Activated CD4-positive, alpha-beta T cell treated with anti-CD3 and anti-CD28 coated beads for 24 hours (primary cell): ENCODE measurements at regions not wholly inside any gene's neighbourhood (a gene's known extent, or its start where the extent isn't known, plus 50 kb on each side); places are given as distances from the start of the nearest gene placed in this dataset.

Experiments
- DNase-seq, 2 donors: peaks; one replicate each; pipeline ENCODE4 v3.0.0-alpha.2; 2020; ENCODE audit warnings: low read depth in 2 of 2

DNA sequence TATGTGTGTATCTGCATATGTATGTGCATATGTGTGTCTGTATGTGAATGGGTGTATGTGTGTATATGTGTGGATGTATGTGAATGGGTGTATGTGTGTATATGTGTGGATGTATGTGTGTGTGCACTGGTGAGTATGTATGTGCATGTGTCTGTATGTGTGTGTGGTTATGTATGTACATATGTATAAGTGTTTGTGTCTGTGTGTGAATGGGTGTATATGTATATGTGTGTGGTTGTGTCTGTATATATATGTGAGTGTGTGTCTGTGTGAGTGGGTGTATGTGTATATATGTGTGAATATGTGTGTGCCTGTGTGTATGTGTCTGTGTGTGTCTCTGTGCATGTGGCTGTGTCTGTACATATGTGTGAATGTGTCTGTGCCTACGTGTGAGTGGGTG, 748.4 kb upstream of the HS6ST1 start:
- DNase-seq: no peak

DNA sequence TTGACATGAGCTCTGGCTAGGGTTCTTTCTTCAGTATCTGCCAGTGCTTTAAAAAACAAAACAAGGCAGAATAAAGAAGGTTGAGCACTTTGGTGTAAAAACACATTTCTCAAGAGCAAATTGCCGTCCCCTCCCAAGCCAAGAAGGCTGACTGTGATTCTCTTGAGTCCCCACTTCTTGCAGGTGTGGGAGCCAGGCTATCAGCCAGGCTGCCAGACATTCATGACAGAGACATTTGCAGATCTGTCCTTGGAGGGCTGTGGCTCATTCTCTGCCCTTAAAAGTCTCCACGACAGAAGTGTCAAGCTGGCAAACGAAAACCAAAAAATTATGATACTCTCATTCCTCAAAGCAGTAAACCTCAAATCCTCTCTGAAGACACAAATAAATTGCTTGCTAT, 749.3 kb upstream of the HS6ST1 start:
- DNase-seq: no peak

- DNase-seq: no peak
Measured at GRCh38 chr2:129068543-129068942, 749.9 kb upstream of the HS6ST1 start.

DNA sequence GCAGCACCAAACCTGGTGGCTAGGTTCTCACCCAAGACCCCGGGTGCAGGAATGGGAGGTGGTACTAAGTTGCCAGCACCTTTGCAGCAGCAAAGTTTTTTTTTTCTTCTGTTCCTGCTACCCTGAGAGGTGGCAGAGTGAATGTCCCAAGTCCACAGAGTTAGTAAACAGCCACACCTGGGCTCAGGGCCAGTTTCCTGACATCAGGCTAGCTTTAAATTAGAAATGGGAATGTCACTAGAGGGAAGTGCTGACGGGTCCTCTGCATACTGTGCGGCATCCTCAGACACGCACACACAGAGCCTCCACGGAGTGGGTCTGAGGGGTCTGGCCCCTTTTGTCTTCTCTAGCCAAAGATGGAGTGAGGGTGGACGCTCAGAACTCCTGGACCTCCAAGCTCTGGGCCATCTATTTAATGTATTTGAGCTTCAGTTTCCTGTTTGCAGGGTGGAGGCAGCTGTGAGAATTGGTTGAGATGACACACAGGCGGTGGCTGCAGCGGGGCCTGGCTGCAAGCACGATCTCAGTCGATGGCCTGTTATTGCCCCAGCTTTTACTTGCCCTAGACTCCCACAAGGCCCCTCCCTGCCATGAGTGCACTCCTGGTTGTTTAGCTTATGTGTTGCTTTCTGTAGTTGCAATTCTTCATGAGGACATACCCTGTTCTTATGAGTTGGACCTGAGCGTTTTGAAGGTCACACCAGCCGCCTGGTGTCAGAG, 751.4 kb upstream of the HS6ST1 start:
- DNase-seq: no peak

DNA sequence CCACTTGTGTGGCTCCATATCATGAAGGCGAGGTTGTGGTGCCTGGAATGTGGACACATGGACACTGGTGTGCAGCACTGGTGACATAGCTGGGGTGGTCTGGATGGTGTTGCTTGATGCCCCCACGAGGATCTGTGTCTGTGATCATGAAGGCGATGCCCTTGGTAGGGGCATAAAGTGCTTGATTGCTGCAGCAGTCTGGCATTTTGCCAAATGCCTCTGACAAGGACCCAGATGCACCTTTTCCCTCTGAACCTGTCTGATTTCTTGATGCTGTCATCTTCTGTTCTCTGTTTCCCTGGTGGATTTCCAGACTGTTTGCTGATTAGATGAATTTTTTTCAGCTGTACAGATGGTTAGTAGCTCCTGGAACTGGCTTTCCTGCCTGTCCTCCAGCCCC, 752.0 kb upstream of the HS6ST1 start:
- no peak for DNase-seq

- no peak for DNase-seq
Measured at GRCh38 chr2:129071531-129071930, 752.9 kb upstream of the HS6ST1 start.

- DNase-seq: no peak
Measured at GRCh38 chr2:129074298-129074920, 755.7 kb upstream of the HS6ST1 start.

- DNase-seq: no peak
Measured at GRCh38 chr2:129078548-129078947, 759.9 kb upstream of the HS6ST1 start.

DNA sequence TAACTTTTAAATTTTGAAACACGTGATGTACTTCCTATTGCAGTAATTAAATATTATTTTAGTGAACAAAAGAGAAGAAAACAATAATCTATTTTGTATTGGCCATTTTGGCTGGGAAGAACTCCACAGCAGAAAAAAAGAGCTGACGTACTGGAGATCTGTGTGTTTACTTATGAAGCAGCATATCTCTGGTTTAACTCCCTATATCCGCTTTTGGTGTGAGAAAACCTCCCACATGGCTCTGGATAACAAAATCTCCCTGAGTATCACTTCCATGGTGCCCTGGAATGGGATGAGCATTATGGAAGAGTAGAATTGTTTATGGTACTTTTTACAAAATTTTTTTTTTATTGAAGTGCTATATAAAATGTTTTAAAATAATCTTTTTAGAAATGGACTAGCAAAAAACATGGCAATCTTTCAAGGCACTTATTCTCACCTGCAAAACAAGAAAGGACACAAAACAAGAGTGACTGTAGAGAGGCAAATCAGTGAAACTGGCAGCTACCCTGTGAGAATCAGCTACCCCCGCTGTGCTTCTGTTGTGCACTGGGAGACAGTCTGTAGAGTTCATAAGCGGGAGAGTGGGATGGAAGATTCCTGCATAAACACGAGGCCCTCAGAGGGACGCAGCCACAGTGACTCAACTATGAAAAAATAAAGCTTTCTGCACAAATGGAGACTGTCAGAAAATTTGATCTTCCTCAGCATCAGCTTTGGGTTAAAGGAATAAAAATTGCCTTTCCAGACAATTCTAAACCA, 762.2 kb upstream of the HS6ST1 start:
- DNase-seq: no peak

GRCh38 chr2:129085386-129085785, 766.7 kb upstream of the HS6ST1 start:
- no peak for DNase-seq

DNA sequence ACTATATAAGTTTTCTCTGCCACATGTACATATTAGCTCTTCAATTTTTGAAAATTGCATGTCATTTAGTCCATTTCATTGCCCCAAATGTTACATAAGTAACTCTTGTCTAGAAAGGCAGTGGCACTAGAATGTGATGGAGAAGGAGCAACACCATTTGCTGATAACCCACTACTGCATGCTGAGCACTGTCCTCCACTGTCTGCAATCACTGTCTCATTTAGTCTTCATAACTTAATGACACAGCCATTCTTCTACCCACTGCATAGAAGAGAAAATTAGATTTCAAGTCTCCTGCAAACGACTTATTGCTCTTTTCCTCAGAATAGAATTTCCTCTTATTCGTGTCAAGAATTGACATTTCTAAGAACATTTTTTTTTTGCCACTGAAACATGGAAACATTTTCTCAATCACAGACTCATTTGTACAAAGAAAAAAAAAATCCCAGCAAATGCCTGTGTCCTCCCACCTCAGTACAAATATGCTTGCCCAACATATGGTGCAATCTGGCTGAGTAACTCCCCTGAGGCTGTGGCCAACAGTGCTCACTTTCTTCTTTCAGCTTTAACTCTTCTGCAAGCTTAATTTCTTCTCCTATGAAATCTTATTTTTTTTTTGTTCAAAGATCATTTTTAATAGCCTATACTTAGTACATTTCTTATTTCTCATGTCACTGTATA, 768.6 kb upstream of the HS6ST1 start:
- no peak for DNase-seq

- DNase-seq: no peak
Measured at GRCh38 chr2:129091620-129092019, 773.0 kb upstream of the HS6ST1 start.

DNA sequence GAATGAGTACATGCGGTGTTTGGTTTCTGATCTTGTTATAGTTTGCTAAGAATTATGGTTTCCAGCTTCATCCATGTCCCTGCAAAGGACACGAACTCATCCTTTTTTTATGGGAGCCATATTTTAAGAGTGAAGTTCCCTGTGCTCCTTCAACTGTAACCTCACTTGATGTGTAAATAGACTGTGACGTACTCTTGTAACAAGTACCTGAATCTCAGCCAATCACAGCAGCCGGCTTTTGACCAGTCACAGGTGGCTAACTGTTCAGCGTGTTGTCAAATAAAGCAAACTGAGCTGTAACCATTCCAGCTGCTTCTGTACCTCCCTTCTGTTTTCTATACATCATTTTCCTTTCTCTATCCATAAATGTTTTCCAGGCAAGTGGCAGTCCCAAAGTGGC, 774.3 kb upstream of the HS6ST1 start:
- no peak for DNase-seq

DNA sequence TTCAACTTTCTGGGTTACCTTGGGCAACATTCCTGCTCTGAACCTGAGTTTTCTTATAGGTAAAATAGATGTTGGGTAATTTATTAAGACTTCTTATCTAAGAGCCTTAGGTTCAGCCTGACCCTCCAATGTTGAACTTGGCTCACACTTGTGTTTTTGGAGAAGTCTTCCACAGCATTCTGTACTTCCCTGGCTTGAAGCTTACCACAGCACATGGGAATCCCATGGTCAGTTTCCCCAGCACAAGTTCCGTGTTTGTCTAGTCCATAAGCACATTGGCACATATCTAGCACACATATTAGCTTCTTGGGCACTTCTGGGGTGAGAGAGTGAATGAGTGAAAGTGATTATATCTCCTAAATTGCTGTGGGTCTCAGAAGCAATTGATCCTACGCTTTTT, 782.5 kb upstream of the HS6ST1 start:
- no peak for DNase-seq

GRCh38 chr2:129103936-129104878, 785.5 kb upstream of the HS6ST1 start:
- DNase-seq: no peak

DNA sequence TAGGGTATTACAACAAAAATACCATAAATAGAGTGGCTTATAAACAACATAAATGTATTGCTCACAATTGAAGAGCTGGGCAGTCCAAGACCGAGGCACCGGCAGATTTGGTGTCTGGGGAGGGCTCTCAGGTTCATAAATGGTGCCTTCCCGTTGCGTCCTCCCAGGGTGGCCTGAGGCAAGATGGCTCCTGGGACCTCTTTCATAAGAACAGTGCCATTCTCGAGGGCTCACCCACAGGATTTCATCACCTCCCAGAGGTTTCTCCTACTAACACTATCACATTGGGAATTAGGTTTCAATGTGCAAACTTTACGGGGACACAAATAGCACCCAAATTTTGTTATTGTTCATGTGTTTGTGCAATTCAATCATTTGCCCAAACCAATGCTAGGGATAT, 793.5 kb upstream of the HS6ST1 start:
- DNase-seq: no peak

DNA sequence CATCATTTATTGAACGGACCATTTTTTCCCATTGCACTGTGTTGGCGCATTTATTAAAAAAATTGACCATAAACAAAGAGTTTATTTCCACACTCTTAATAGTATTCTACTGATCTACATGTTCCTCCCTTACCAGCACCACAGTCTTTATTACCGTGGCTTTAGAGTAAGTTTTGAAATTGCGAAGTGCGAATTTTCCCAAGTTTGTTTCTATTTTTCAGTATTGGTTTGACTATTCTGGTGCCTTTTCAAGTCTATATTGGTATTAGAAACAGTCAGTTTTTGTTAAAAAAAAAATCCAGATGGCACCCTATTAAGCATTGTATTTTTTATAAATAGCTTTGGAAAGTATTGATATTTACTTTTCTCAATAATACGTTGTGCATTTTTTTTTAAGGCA, 795.1 kb upstream of the HS6ST1 start:
- DNase-seq: no peak

- DNase-seq: no peak
Measured at GRCh38 chr2:129117434-129117833, 798.8 kb upstream of the HS6ST1 start.

DNA sequence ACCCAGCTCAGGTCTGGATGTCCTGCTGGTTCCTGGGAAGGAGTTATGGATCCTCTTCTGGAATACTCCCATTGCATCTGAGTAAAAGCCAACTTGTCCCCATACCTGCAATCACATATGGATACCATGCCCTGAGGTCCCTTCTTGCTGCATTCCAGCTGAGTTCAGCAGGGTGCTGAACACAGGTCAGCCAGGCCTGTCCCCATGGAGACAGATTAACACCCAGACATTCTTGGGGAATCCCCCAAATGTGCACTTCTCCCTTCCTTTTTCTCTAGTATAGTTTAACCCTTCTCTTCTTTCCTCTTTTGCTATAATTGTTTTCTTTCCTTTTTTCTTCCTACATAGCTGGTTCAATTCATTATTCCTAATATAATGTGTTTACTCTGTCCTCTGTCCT, 799.6 kb upstream of the HS6ST1 start:
- no peak for DNase-seq

- no peak for DNase-seq
Measured at GRCh38 chr2:129129087-129129486, 810.4 kb upstream of the HS6ST1 start.
